WTC11 (cell line): ENCODE measurements at regions not wholly inside any gene's neighbourhood (a gene's known extent, or its start where the extent isn't known, plus 50 kb on each side); places are given as distances from the start of the nearest gene placed in this dataset.

ENCODE experiments used
- ATAC-seq: fragments of 200-7000 bp; cut with Tn5 transposase; 2 replicates; pipeline ENCODE4 v1.10.0; 2021; ENCODE audit warnings: mild to moderate bottlenecking, moderate library complexity
- CTCF ChIA-PET: fragments of 300-600 bp; sonication (Branson Sonifier 250); formaldehyde crosslinking; loops from one replicate; lab custom pipeline; 2021; ENCODE audit warnings: antibody characterized with exemption; lab: Charles Lee
- POLR2A ChIA-PET: fragments of 350-600 bp; sonication (Branson Sonifier 250); formaldehyde crosslinking; loops from one replicate; lab custom pipeline; 2021; ENCODE audit warnings: antibody characterized with exemption; lab: Charles Lee
- DNase-seq: peaks from one replicate; pipeline ENCODE4 v3.0.0; 2021; ENCODE audit warnings: low spot score
- H3K27ac Mint-ChIP-seq: 2 replicates; pipeline ENCODE4 v1.8.0; 2021; ENCODE audit warnings: mixed read lengths
- H3K27me3 Mint-ChIP-seq: 2 replicates; pipeline ENCODE4 v1.8.0; 2021; ENCODE audit warnings: low read depth, mild to moderate bottlenecking, moderate library complexity, mixed read lengths
- H3K36me3 Mint-ChIP-seq: 2 replicates; pipeline ENCODE4 v1.8.0; 2021; ENCODE audit warnings: mixed read lengths
- H3K4me1 Mint-ChIP-seq: 2 replicates; pipeline ENCODE4 v1.8.0; 2022; ENCODE audit warnings: mixed read lengths
- H3K4me3 Mint-ChIP-seq: 2 replicates; pipeline ENCODE4 v1.8.0; 2021; ENCODE audit warnings: mild to moderate bottlenecking, moderate library complexity, mixed read lengths
- H3K9me3 Mint-ChIP-seq: 2 replicates; pipeline ENCODE4 v1.8.0; 2021; ENCODE audit warnings: mixed read lengths
- FOXJ3 ChIP-seq: sonication (generic); formaldehyde crosslinking; IDR thresholded peaks from 2 replicates; pipeline ENCODE4 v1.9.0; 2021; ENCODE audit warnings: missing genetic modification reagents, mild to moderate bottlenecking, borderline replicate concordance
- JUN ChIP-seq: sonication (generic); formaldehyde crosslinking; IDR thresholded peaks from 2 replicates; pipeline ENCODE4 v1.8.0; 2023; ENCODE audit warnings: mild to moderate bottlenecking, missing genetic modification reagents
- NFE2L1 ChIP-seq: sonication (generic); formaldehyde crosslinking; IDR thresholded peaks from 2 replicates; pipeline ENCODE4 v1.8.1; 2023; ENCODE audit warnings: missing genetic modification reagents
- NFYB ChIP-seq: sonication (generic); formaldehyde crosslinking; conservative IDR thresholded peaks from 2 replicates; pipeline ENCODE4 v1.8.0; 2022; ENCODE audit warnings: low read depth, missing genetic modification reagents
- NR1H2 ChIP-seq: sonication (generic); formaldehyde crosslinking; IDR thresholded peaks from 2 replicates; pipeline ENCODE4 v1.9.0; 2021; ENCODE audit warnings: mild to moderate bottlenecking, moderate library complexity, missing genetic modification reagents
- OVOL2 ChIP-seq: fragments of 250-450 bp; sonication (Bioruptor Pico); IDR thresholded peaks from 2 replicates; pipeline ENCODE4 v1.9.0; 2021; ENCODE audit warnings: mild to moderate bottlenecking, borderline replicate concordance
- RORB ChIP-seq: fragments of 250-450 bp; sonication (Bioruptor Pico); IDR thresholded peaks from 2 replicates; pipeline ENCODE4 v1.9.0; 2021; ENCODE audit warnings: mild to moderate bottlenecking
- SMAD4 ChIP-seq: sonication (generic); formaldehyde crosslinking; IDR thresholded peaks from 2 replicates; pipeline ENCODE4 v1.8.0; 2022; ENCODE audit warnings: mild to moderate bottlenecking, missing genetic modification reagents
- TEAD1 ChIP-seq: sonication (generic); formaldehyde crosslinking; IDR thresholded peaks from 2 replicates; pipeline ENCODE4 v1.8.0; 2022; ENCODE audit warnings: mild to moderate bottlenecking, missing genetic modification reagents
- ZNF121 ChIP-seq: sonication (generic); formaldehyde crosslinking; IDR thresholded peaks from 2 replicates; pipeline ENCODE4 v1.8.0; 2023; ENCODE audit warnings: missing genetic modification reagents
- ZNF138 ChIP-seq: sonication (generic); formaldehyde crosslinking; conservative IDR thresholded peaks from 2 replicates; pipeline ENCODE4 v1.8.1; 2022; ENCODE audit warnings: mild to moderate bottlenecking, moderate library complexity, missing genetic modification reagents
- ZNF219 ChIP-seq: sonication (generic); formaldehyde crosslinking; IDR thresholded peaks from 2 replicates; pipeline ENCODE4 v1.8.0; 2023; ENCODE audit warnings: missing genetic modification reagents, mild to moderate bottlenecking, borderline replicate concordance
- ZNF416 ChIP-seq: fragments of 250-450 bp; sonication (Bioruptor Pico); IDR thresholded peaks from 2 replicates; pipeline ENCODE4 v1.9.0; 2021; ENCODE audit warnings: mild to moderate bottlenecking, inconsistent platforms
- ZNF671 ChIP-seq: fragments of 250-450 bp; sonication (Bioruptor Pico); IDR thresholded peaks from 2 replicates; pipeline ENCODE4 v1.8.0; 2021; ENCODE audit warnings: mild to moderate bottlenecking
- TF ChIP-seq, protein P1 (sequence below): sonication (generic); formaldehyde crosslinking; IDR thresholded peaks from 2 replicates; pipeline ENCODE4 v1.8.0; 2022; ENCODE audit warnings: mild to moderate bottlenecking, missing genetic modification reagents
- TF ChIP-seq, protein P2 (sequence below): sonication (generic); formaldehyde crosslinking; IDR thresholded peaks from 2 replicates; pipeline ENCODE4 v1.8.0; 2023; ENCODE audit warnings: mild to moderate bottlenecking, missing genetic modification reagents
- TF ChIP-seq, protein P3 (sequence below): sonication (generic); formaldehyde crosslinking; IDR thresholded peaks from 2 replicates; pipeline ENCODE4 v1.8.0; 2022; ENCODE audit warnings: mild to moderate bottlenecking, missing genetic modification reagents
- TF ChIP-seq, protein P4 (sequence below): sonication (generic); formaldehyde crosslinking; IDR thresholded peaks from 2 replicates; pipeline ENCODE4 v1.8.1; 2022; ENCODE audit warnings: mild to moderate bottlenecking, moderate library complexity, missing genetic modification reagents
- TF ChIP-seq, protein P5 (sequence below): sonication (generic); formaldehyde crosslinking; IDR thresholded peaks from 2 replicates; pipeline ENCODE4 v1.8.0; 2022; ENCODE audit warnings: missing genetic modification reagents
- TF ChIP-seq, protein P6 (sequence below): sonication (generic); formaldehyde crosslinking; IDR thresholded peaks from 2 replicates; pipeline ENCODE4 v1.8.1; 2022; ENCODE audit warnings: missing genetic modification reagents, borderline replicate concordance

DNA sequence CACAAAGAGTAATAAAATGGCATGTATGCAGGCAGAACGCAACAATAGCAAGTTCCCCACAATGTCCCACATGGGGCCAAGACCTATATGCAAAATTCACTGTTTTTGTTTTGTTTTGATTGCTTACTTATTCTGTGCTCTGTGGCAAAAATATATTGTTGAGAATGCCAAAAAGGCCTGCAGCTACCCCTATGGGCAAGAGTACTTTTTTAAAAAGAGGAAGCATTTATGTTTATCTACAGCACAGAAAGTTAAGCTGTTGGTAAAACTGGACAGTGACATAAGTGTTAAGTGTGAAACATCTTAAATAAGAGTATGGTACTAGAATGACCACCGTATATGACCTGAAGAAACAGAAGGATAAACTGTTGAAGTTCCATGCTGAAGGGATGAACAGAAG is 301.9 kb upstream of the ZC3H12C start:
- DNase-seq (no peak), ATAC-seq (no peak)
- no peak overlapping the region for H3K4me3 Mint-ChIP-seq
- no peaks in the 10 kb centered on the region for H3K27me3 Mint-ChIP-seq
- POLR2A ChIA-PET = no interaction called here
- H3K4me1 Mint-ChIP-seq = no peaks in the 10 kb centered on the region
- H3K9me3 Mint-ChIP-seq = peaks cover 10% of the 10 kb centered on the region
- CTCF ChIA-PET = no interaction called here
- H3K36me3 Mint-ChIP-seq = no peaks in the 10 kb centered on the region
- TF ChIP-seq ZNF416 = no peak
- TF ChIP-seq OVOL2 = no peak
- TF ChIP-seq TEAD1 = no peak
- TF ChIP-seq ZNF219 (CRISPR knock-in tag) = no peak
- TF ChIP-seq, protein P1, sequence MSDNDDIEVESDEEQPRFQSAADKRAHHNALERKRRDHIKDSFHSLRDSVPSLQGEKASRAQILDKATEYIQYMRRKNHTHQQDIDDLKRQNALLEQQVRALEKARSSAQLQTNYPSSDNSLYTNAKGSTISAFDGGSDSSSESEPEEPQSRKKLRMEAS (CRISPR knock-in tag) = no peak
- no peak for TF ChIP-seq FOXJ3 (CRISPR knock-in tag)
- no peak for TF ChIP-seq SMAD4 (CRISPR knock-in tag)
- TF ChIP-seq, protein P2, sequence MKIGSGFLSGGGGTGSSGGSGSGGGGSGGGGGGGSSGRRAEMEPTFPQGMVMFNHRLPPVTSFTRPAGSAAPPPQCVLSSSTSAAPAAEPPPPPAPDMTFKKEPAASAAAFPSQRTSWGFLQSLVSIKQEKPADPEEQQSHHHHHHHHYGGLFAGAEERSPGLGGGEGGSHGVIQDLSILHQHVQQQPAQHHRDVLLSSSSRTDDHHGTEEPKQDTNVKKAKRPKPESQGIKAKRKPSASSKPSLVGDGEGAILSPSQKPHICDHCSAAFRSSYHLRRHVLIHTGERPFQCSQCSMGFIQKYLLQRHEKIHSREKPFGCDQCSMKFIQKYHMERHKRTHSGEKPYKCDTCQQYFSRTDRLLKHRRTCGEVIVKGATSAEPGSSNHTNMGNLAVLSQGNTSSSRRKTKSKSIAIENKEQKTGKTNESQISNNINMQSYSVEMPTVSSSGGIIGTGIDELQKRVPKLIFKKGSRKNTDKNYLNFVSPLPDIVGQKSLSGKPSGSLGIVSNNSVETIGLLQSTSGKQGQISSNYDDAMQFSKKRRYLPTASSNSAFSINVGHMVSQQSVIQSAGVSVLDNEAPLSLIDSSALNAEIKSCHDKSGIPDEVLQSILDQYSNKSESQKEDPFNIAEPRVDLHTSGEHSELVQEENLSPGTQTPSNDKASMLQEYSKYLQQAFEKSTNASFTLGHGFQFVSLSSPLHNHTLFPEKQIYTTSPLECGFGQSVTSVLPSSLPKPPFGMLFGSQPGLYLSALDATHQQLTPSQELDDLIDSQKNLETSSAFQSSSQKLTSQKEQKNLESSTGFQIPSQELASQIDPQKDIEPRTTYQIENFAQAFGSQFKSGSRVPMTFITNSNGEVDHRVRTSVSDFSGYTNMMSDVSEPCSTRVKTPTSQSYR (CRISPR knock-in tag) = no peak
- TF ChIP-seq NFYB = no peak
- TF ChIP-seq, protein P3, sequence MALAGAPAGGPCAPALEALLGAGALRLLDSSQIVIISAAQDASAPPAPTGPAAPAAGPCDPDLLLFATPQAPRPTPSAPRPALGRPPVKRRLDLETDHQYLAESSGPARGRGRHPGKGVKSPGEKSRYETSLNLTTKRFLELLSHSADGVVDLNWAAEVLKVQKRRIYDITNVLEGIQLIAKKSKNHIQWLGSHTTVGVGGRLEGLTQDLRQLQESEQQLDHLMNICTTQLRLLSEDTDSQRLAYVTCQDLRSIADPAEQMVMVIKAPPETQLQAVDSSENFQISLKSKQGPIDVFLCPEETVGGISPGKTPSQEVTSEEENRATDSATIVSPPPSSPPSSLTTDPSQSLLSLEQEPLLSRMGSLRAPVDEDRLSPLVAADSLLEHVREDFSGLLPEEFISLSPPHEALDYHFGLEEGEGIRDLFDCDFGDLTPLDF (CRISPR knock-in tag) = no peak
- TF ChIP-seq ZNF121 (CRISPR knock-in tag) = no peak
- TF ChIP-seq ZNF138 (CRISPR knock-in tag) = no peak
- H3K27ac Mint-ChIP-seq = no peak overlapping the region

DNA sequence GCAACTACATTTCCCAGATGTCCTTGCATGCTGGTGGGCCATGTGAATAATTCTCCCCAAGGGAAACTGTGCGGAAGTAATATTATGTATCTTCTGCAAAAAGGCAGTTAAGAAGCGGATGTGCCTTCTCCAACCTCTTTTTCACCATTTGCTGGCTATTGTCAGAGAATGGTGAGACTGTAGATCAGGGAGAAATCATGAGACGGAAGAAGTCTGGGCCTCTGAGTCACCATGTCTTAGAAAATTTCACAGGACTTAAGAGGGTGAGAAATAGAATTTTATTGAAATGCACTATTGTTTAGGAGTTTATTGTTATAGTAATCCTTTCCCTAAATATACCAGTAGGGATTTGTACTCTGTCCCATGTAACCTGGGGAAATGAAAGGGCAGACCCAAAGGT is 298.7 kb upstream of the ZC3H12C start:
- POLR2A ChIA-PET = no interaction called here
- Mint-ChIP-seq H3K9me3 (peaks cover 16% of the 10 kb centered on the region), H3K27ac (no peak overlapping the region)
- TF ChIP-seq ZNF671 (CRISPR knock-in tag) (no peak), TEAD1 (no peak), NR1H2 (CRISPR knock-in tag) (no peak), NFE2L1 (CRISPR knock-in tag) (no peak), RORB (no peak), SMAD4 (CRISPR knock-in tag) (no peak), JUN (no peak)
- TF ChIP-seq, protein P4, sequence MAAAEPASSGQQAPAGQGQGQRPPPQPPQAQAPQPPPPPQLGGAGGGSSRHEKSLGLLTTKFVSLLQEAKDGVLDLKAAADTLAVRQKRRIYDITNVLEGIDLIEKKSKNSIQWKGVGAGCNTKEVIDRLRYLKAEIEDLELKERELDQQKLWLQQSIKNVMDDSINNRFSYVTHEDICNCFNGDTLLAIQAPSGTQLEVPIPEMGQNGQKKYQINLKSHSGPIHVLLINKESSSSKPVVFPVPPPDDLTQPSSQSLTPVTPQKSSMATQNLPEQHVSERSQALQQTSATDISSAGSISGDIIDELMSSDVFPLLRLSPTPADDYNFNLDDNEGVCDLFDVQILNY = no peak
- TF ChIP-seq, protein P5, sequence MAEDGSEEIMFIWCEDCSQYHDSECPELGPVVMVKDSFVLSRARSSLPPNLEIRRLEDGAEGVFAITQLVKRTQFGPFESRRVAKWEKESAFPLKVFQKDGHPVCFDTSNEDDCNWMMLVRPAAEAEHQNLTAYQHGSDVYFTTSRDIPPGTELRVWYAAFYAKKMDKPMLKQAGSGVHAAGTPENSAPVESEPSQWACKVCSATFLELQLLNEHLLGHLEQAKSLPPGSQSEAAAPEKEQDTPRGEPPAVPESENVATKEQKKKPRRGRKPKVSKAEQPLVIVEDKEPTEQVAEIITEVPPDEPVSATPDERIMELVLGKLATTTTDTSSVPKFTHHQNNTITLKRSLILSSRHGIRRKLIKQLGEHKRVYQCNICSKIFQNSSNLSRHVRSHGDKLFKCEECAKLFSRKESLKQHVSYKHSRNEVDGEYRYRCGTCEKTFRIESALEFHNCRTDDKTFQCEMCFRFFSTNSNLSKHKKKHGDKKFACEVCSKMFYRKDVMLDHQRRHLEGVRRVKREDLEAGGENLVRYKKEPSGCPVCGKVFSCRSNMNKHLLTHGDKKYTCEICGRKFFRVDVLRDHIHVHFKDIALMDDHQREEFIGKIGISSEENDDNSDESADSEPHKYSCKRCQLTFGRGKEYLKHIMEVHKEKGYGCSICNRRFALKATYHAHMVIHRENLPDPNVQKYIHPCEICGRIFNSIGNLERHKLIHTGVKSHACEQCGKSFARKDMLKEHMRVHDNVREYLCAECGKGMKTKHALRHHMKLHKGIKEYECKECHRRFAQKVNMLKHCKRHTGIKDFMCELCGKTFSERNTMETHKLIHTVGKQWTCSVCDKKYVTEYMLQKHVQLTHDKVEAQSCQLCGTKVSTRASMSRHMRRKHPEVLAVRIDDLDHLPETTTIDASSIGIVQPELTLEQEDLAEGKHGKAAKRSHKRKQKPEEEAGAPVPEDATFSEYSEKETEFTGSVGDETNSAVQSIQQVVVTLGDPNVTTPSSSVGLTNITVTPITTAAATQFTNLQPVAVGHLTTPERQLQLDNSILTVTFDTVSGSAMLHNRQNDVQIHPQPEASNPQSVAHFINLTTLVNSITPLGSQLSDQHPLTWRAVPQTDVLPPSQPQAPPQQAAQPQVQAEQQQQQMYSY (CRISPR knock-in tag) = no peak
- TF ChIP-seq, protein P3 (CRISPR knock-in tag) = no peak
- TF ChIP-seq, protein P6, sequence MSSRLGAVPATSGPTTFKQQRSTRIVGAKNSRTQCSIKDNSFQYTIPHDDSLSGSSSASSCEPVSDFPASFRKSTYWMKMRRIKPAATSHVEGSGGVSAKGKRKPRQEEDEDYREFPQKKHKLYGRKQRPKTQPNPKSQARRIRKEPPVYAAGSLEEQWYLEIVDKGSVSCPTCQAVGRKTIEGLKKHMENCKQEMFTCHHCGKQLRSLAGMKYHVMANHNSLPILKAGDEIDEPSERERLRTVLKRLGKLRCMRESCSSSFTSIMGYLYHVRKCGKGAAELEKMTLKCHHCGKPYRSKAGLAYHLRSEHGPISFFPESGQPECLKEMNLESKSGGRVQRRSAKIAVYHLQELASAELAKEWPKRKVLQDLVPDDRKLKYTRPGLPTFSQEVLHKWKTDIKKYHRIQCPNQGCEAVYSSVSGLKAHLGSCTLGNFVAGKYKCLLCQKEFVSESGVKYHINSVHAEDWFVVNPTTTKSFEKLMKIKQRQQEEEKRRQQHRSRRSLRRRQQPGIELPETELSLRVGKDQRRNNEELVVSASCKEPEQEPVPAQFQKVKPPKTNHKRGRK (CRISPR knock-in tag) = no peak
- TF ChIP-seq, protein P2 (CRISPR knock-in tag) = no peak

More for the DNA sequence above, 298.7 kb upstream of the ZC3H12C start:
- Mint-ChIP-seq H3K4me3 (no peak overlapping the region), H3K36me3 (no peaks in the 10 kb centered on the region), H3K27me3 (no peaks in the 10 kb centered on the region), H3K4me1 (no peaks in the 10 kb centered on the region)
- no peak for ATAC-seq
- CTCF ChIA-PET = no interaction called here
- no peak for DNase-seq
